Skeletal muscle tissue (tissue), 3 donors: ENCODE measurements at regions not wholly inside any gene's neighbourhood (a gene's known extent, or its start where the extent isn't known, plus 50 kb on each side); places are given as distances from the start of the nearest gene placed in this dataset.

ENCODE experiments used
- H3K27ac ChIP-seq: one replicate; pipeline ENCODE4 v1.7.0; 2013; ENCODE audit warnings: mild to moderate bottlenecking, low read depth, low read length, inconsistent platforms
- H3K27me3 ChIP-seq, 3 donors: one replicate each; pipeline ENCODE4 v1.7.0; 2013; ENCODE audit warnings: low read length in 3 of 3; ENCODE audit not compliant: control insufficient read depth in 3 of 3, insufficient read depth in 3 of 3
- H3K36me3 ChIP-seq, 3 donors: one replicate each; pipeline ENCODE4 v1.7.0; 2013; ENCODE audit warnings: low read length in 3 of 3; ENCODE audit not compliant: control insufficient read depth in 3 of 3, insufficient read depth in 3 of 3
- H3K4me1 ChIP-seq, 3 donors: one replicate each; pipeline ENCODE4 v1.7.0; 2013; ENCODE audit warnings: low read length in 3 of 3, mild to moderate bottlenecking in 3 of 3; ENCODE audit not compliant: control insufficient read depth in 3 of 3, insufficient read depth in 3 of 3
- H3K4me3 ChIP-seq, 3 donors: one replicate each; pipeline ENCODE4 v1.7.0; 2013; ENCODE audit warnings: low read length in 3 of 3
- H3K9ac ChIP-seq, 3 donors: one replicate each; pipeline ENCODE4 v1.7.0; 2013; ENCODE audit warnings: low read length in 3 of 3, mild to moderate bottlenecking in 3 of 3, moderate library complexity in 2 of 3, low read depth in 1 of 3
- H3K9me3 ChIP-seq, 3 donors: one replicate each; pipeline ENCODE4 v1.7.0; 2013; ENCODE audit warnings: low read length in 3 of 3; ENCODE audit not compliant: control insufficient read depth in 3 of 3
- donor health status: Osteomylitis.

GRCh38 chr7:18210788-18211187 is 183.1 kb upstream of the PRPS1L1 start:
- no peaks in the 10 kb centered on the region for H3K4me1 ChIP-seq
- H3K4me3 ChIP-seq = no peak overlapping the region
- H3K36me3 ChIP-seq = no peaks in the 10 kb centered on the region
- H3K9me3 ChIP-seq = no peaks in the 10 kb centered on the region
- no peaks in the 10 kb centered on the region for H3K27me3 ChIP-seq
- H3K9ac ChIP-seq = no peak overlapping the region
- H3K27ac ChIP-seq = no peak overlapping the region

- Histone ChIP-seq H3K27ac (no peak overlapping the region), H3K4me3 (no peak overlapping the region), H3K4me1 (no peaks in the 10 kb centered on the region), H3K9ac (no peak overlapping the region), H3K9me3 (no peaks in the 10 kb centered on the region), H3K27me3 (no peaks in the 10 kb centered on the region), H3K36me3 (no peaks in the 10 kb centered on the region)
Observed at GRCh38 chr7:18212308-18212707, 184.7 kb upstream of the PRPS1L1 start.

GRCh38 chr7:18212758-18213157 is 185.1 kb upstream of the PRPS1L1 start:
- H3K9ac ChIP-seq = no peak overlapping the region
- H3K27ac ChIP-seq = no peak overlapping the region
- H3K9me3 ChIP-seq = no peaks in the 10 kb centered on the region
- no peaks in the 10 kb centered on the region for H3K36me3 ChIP-seq
- H3K4me3 ChIP-seq = no peak overlapping the region
- H3K27me3 ChIP-seq = no peaks in the 10 kb centered on the region
- no peaks in the 10 kb centered on the region for H3K4me1 ChIP-seq

GRCh38 chr7:18213652-18214051 is 186.0 kb upstream of the PRPS1L1 start:
- H3K36me3 ChIP-seq = no peaks in the 10 kb centered on the region
- no peaks in the 10 kb centered on the region for H3K9me3 ChIP-seq
- H3K27me3 ChIP-seq = no peaks in the 10 kb centered on the region
- no peak overlapping the region for H3K4me3 ChIP-seq
- H3K9ac ChIP-seq = no peak overlapping the region
- H3K4me1 ChIP-seq = no peaks in the 10 kb centered on the region
- H3K27ac ChIP-seq = no peak overlapping the region

GRCh38 chr7:18216270-18216669 is 188.6 kb upstream of the PRPS1L1 start:
- Histone ChIP-seq H3K9me3 (no peaks in the 10 kb centered on the region), H3K4me1 (no peaks in the 10 kb centered on the region), H3K36me3 (no peaks in the 10 kb centered on the region), H3K27ac (no peak overlapping the region), H3K9ac (no peak overlapping the region), H3K4me3 (no peak overlapping the region), H3K27me3 (no peaks in the 10 kb centered on the region)

- Histone ChIP-seq H3K27ac (no peak overlapping the region), H3K4me3 (no peak overlapping the region), H3K4me1 (no peaks in the 10 kb centered on the region), H3K9ac (no peak overlapping the region), H3K27me3 (no peaks in the 10 kb centered on the region), H3K9me3 (no peaks in the 10 kb centered on the region), H3K36me3 (no peaks in the 10 kb centered on the region)
Observed at GRCh38 chr7:18221377-18222293, 194.0 kb upstream of the PRPS1L1 start.

GRCh38 chr7:18222636-18223035 is 195.0 kb upstream of the PRPS1L1 start:
- Histone ChIP-seq H3K4me1 (no peaks in the 10 kb centered on the region), H3K9ac (no peak overlapping the region), H3K4me3 (no peak overlapping the region), H3K27ac (no peak overlapping the region), H3K27me3 (no peaks in the 10 kb centered on the region), H3K9me3 (no peaks in the 10 kb centered on the region), H3K36me3 (no peaks in the 10 kb centered on the region)

GRCh38 chr7:18224138-18224537 is 196.5 kb upstream of the PRPS1L1 start:
- Histone ChIP-seq H3K4me1 (no peaks in the 10 kb centered on the region), H3K9me3 (no peaks in the 10 kb centered on the region), H3K36me3 (no peaks in the 10 kb centered on the region), H3K4me3 (no peak overlapping the region), H3K27me3 (no peaks in the 10 kb centered on the region), H3K9ac (no peak overlapping the region), H3K27ac (no peak overlapping the region)

GRCh38 chr7:18225067-18225466 is 197.4 kb upstream of the PRPS1L1 start:
- Histone ChIP-seq H3K9ac (no peak overlapping the region), H3K27ac (no peak overlapping the region), H3K9me3 (no peaks in the 10 kb centered on the region), H3K4me3 (no peak overlapping the region), H3K36me3 (no peaks in the 10 kb centered on the region), H3K4me1 (no peaks in the 10 kb centered on the region), H3K27me3 (no peaks in the 10 kb centered on the region)

- H3K36me3 ChIP-seq = no peaks in the 10 kb centered on the region
- no peak overlapping the region for H3K9ac ChIP-seq
- no peaks in the 10 kb centered on the region for H3K9me3 ChIP-seq
- H3K27me3 ChIP-seq = no peaks in the 10 kb centered on the region
- no peaks in the 10 kb centered on the region for H3K4me1 ChIP-seq
- no peak overlapping the region for H3K27ac ChIP-seq
- H3K4me3 ChIP-seq = no peak overlapping the region
Observed at GRCh38 chr7:18226598-18226997, 199.0 kb upstream of the PRPS1L1 start.
